ENCODE measurements at regions not wholly inside any gene's neighbourhood (a gene's known extent, or its start where the extent isn't known, plus 50 kb on each side); places are given as distances from the start of the nearest gene placed in this dataset.

- peak overlapping the region; percentile 71 for H3K27ac ChIP-seq (replicated peaks)
Observed at GRCh38 chr14:34020014-34020413, 69.1 kb upstream of the EGLN3 start.

GRCh38 chr14:34018564-34019244 lies 67.8 kb upstream of the EGLN3 start:
- no peak for TF ChIP-seq CTCF (IDR thresholded peaks at IDR 0.05; ENCODE audit: borderline replicate concordance)
- peaks cover 15% of the 10 kb centered on the region for H3K4me1 ChIP-seq
- no peaks in the 10 kb centered on the region for H3K9me3 ChIP-seq (replicated peaks)
- H3K27me3 ChIP-seq (ENCODE audit: low read depth), result no peaks in the 10 kb centered on the region
- intact Hi-C loops (cut with micrococcal nuclease), result no loop called here
- peak overlapping the region; percentile 53 for H3K4me3 ChIP-seq
- peak overlapping the region; percentile 71 for H3K27ac ChIP-seq (replicated peaks)
- peak; percentile 54 for DNase-seq
- H3K36me3 ChIP-seq, result no peaks in the 10 kb centered on the region

More at GRCh38 chr14:34020014-34020413, 69.1 kb upstream of the EGLN3 start:
- H3K27me3 ChIP-seq (ENCODE audit: low read depth), result no peaks in the 10 kb centered on the region
- no peak overlapping the region for H3K4me3 ChIP-seq
- H3K36me3 ChIP-seq, result no peaks in the 10 kb centered on the region
- no peaks in the 10 kb centered on the region for H3K9me3 ChIP-seq (replicated peaks)
- no peak for TF ChIP-seq CTCF (IDR thresholded peaks at IDR 0.05; ENCODE audit: borderline replicate concordance)
- DNase-seq, result no peak
- intact Hi-C loops (cut with micrococcal nuclease), result no loop called here
- peaks cover 15% of the 10 kb centered on the region for H3K4me1 ChIP-seq

- DNase-seq, result no peak
- Histone ChIP-seq H3K27ac (replicated peaks) (peak overlapping the region; percentile 71), H3K27me3 (ENCODE audit: low read depth) (no peaks in the 10 kb centered on the region), H3K9me3 (replicated peaks) (no peaks in the 10 kb centered on the region), H3K4me1 (peaks cover 15% of the 10 kb centered on the region), H3K4me3 (peak overlapping the region; percentile 53), H3K36me3 (no peaks in the 10 kb centered on the region)
- intact Hi-C loops (cut with micrococcal nuclease), result no loop called here
- no peak for TF ChIP-seq CTCF (IDR thresholded peaks at IDR 0.05; ENCODE audit: borderline replicate concordance)
Observed at GRCh38 chr14:34018125-34018524, 67.3 kb upstream of the EGLN3 start.

GRCh38 chr14:34015383-34015782 lies 64.5 kb upstream of the EGLN3 start:
- Histone ChIP-seq H3K4me3 (no peak overlapping the region), H3K36me3 (no peaks in the 10 kb centered on the region), H3K27me3 (ENCODE audit: low read depth) (no peaks in the 10 kb centered on the region), H3K4me1 (peaks cover 12% of the 10 kb centered on the region), H3K9me3 (replicated peaks) (no peaks in the 10 kb centered on the region), H3K27ac (replicated peaks) (no peak overlapping the region)
- intact Hi-C loops (cut with micrococcal nuclease), result no loop called here
- no peak for TF ChIP-seq CTCF (IDR thresholded peaks at IDR 0.05; ENCODE audit: borderline replicate concordance)
- DNase-seq, result no peak

- no peaks in the 10 kb centered on the region for H3K36me3 ChIP-seq
- no peak overlapping the region for H3K4me3 ChIP-seq
- H3K27me3 ChIP-seq (ENCODE audit: low read depth), result no peaks in the 10 kb centered on the region
- intact Hi-C loops (cut with micrococcal nuclease), result no loop called here
- no peak for TF ChIP-seq CTCF (IDR thresholded peaks at IDR 0.05; ENCODE audit: borderline replicate concordance)
- peaks cover 10% of the 10 kb centered on the region for H3K4me1 ChIP-seq
- no peaks in the 10 kb centered on the region for H3K9me3 ChIP-seq (replicated peaks)
- H3K27ac ChIP-seq (replicated peaks), result no peak overlapping the region
- DNase-seq, result no peak
Observed at GRCh38 chr14:34014936-34015335, 64.1 kb upstream of the EGLN3 start.

Measured in left ventricle myocardium inferior (tissue), 1 donor.